Activated naive CD8-positive, alpha-beta T cell treated with anti-CD3 and anti-CD28 coated beads for 36 hours (primary cell): ENCODE measurements at regions not wholly inside any gene's neighbourhood (a gene's known extent, or its start where the extent isn't known, plus 50 kb on each side); places are given as distances from the start of the nearest gene placed in this dataset.
A peak's percentile ranks its signal among the peaks of the same experiment; 100 is the strongest.

Source experiments
- DNase-seq: peaks from one replicate; pipeline ENCODE4 v3.0.0; 2021
- H3K27ac Mint-ChIP-seq: one replicate; pipeline ENCODE4 v1.8.0; 2022; ENCODE audit warnings: mild to moderate bottlenecking, moderate library complexity, mixed read lengths
- H3K27me3 Mint-ChIP-seq: one replicate; pipeline ENCODE4 v1.8.0; 2022; ENCODE audit warnings: mild to moderate bottlenecking, mixed read lengths
- H3K36me3 Mint-ChIP-seq: one replicate; pipeline ENCODE4 v1.8.0; 2021; ENCODE audit warnings: mild to moderate bottlenecking, mixed read lengths
- H3K4me1 Mint-ChIP-seq: one replicate; pipeline ENCODE4 v1.8.0; 2021; ENCODE audit warnings: mixed read lengths
- H3K4me3 Mint-ChIP-seq: one replicate; pipeline ENCODE4 v1.8.0; 2022; ENCODE audit warnings: mild to moderate bottlenecking, moderate library complexity, mixed read lengths
- H3K9me3 Mint-ChIP-seq: one replicate; pipeline ENCODE4 v1.8.0; 2022; ENCODE audit warnings: mixed read lengths

GRCh38 chr19:46911456-46911855, 50.7 kb downstream of the ARHGAP35 start:
- Mint-ChIP-seq H3K9me3 (no peaks in the 10 kb centered on the region), H3K4me3 (no peak overlapping the region), H3K4me1 (peaks cover 37% of the 10 kb centered on the region), H3K27ac (no peak overlapping the region), H3K27me3 (no peaks in the 10 kb centered on the region), H3K36me3 (peaks cover 5% of the 10 kb centered on the region)
- no peak for DNase-seq

- DNase-seq: no peak
- no peaks in the 10 kb centered on the region for H3K27me3 Mint-ChIP-seq
- no peak overlapping the region for H3K4me3 Mint-ChIP-seq
- H3K9me3 Mint-ChIP-seq: no peaks in the 10 kb centered on the region
- H3K27ac Mint-ChIP-seq: no peak overlapping the region
- peaks cover 49% of the 10 kb centered on the region for H3K4me1 Mint-ChIP-seq
- peaks cover 8% of the 10 kb centered on the region for H3K36me3 Mint-ChIP-seq
These were observed 52.5 kb downstream of the ARHGAP35 start for GRCh38 chr19:46913198-46913851.

- Mint-ChIP-seq H3K4me3 (no peak overlapping the region), H3K4me1 (peaks cover 51% of the 10 kb centered on the region), H3K36me3 (peaks cover 13% of the 10 kb centered on the region), H3K27ac (no peak overlapping the region), H3K27me3 (no peaks in the 10 kb centered on the region), H3K9me3 (no peaks in the 10 kb centered on the region)
- DNase-seq: no peak
These were observed 53.1 kb downstream of the ARHGAP35 start for GRCh38 chr19:46913852-46914430.

GRCh38 chr19:46915386-46915785, 54.6 kb downstream of the ARHGAP35 start:
- peaks cover 18% of the 10 kb centered on the region for H3K36me3 Mint-ChIP-seq
- no peak for DNase-seq
- peaks cover 59% of the 10 kb centered on the region for H3K4me1 Mint-ChIP-seq
- H3K9me3 Mint-ChIP-seq: no peaks in the 10 kb centered on the region
- H3K27ac Mint-ChIP-seq: no peak overlapping the region
- H3K4me3 Mint-ChIP-seq: no peak overlapping the region
- H3K27me3 Mint-ChIP-seq: no peaks in the 10 kb centered on the region

GRCh38 chr19:46917002-46917401, 56.2 kb downstream of the ARHGAP35 start:
- Mint-ChIP-seq H3K9me3 (no peaks in the 10 kb centered on the region), H3K4me1 (peaks cover 60% of the 10 kb centered on the region), H3K36me3 (peaks cover 19% of the 10 kb centered on the region), H3K27ac (peak overlapping the region; percentile 76), H3K27me3 (no peaks in the 10 kb centered on the region), H3K4me3 (no peak overlapping the region)
- no peak for DNase-seq

- H3K27me3 Mint-ChIP-seq: no peaks in the 10 kb centered on the region
- H3K27ac Mint-ChIP-seq: no peak overlapping the region
- no peak overlapping the region for H3K4me3 Mint-ChIP-seq
- peak; percentile 20 for DNase-seq
- no peaks in the 10 kb centered on the region for H3K9me3 Mint-ChIP-seq
- peaks cover 50% of the 10 kb centered on the region for H3K4me1 Mint-ChIP-seq
- peaks cover 20% of the 10 kb centered on the region for H3K36me3 Mint-ChIP-seq
These were observed 58.5 kb downstream of the ARHGAP35 start for GRCh38 chr19:46919324-46919723.

- Mint-ChIP-seq H3K36me3 (peaks cover 20% of the 10 kb centered on the region), H3K9me3 (no peaks in the 10 kb centered on the region), H3K27ac (no peak overlapping the region), H3K4me1 (peaks cover 55% of the 10 kb centered on the region), H3K27me3 (no peaks in the 10 kb centered on the region), H3K4me3 (no peak overlapping the region)
- DNase-seq: no peak
These were observed 59.6 kb downstream of the ARHGAP35 start for GRCh38 chr19:46920362-46920761.

GRCh38 chr19:46921071-46921470, 60.3 kb downstream of the ARHGAP35 start:
- Mint-ChIP-seq H3K4me3 (no peak overlapping the region), H3K4me1 (peaks cover 49% of the 10 kb centered on the region), H3K36me3 (peaks cover 20% of the 10 kb centered on the region), H3K27ac (no peak overlapping the region), H3K27me3 (no peaks in the 10 kb centered on the region), H3K9me3 (no peaks in the 10 kb centered on the region)
- no peak for DNase-seq

GRCh38 chr19:46922465-46922864, 61.7 kb downstream of the ARHGAP35 start:
- H3K27ac Mint-ChIP-seq: no peak overlapping the region
- no peak for DNase-seq
- H3K36me3 Mint-ChIP-seq: peaks cover 20% of the 10 kb centered on the region
- no peaks in the 10 kb centered on the region for H3K9me3 Mint-ChIP-seq
- peaks cover 40% of the 10 kb centered on the region for H3K4me1 Mint-ChIP-seq
- H3K4me3 Mint-ChIP-seq: no peak overlapping the region
- H3K27me3 Mint-ChIP-seq: no peaks in the 10 kb centered on the region

GRCh38 chr19:46924874-46925547, 64.2 kb downstream of the ARHGAP35 start:
- Mint-ChIP-seq H3K4me1 (peaks cover 29% of the 10 kb centered on the region), H3K36me3 (peaks cover 7% of the 10 kb centered on the region), H3K4me3 (no peak overlapping the region), H3K9me3 (no peaks in the 10 kb centered on the region), H3K27me3 (no peaks in the 10 kb centered on the region), H3K27ac (no peak overlapping the region)
- no peak for DNase-seq

GRCh38 chr19:46925548-46925950, 64.8 kb downstream of the ARHGAP35 start:
- H3K36me3 Mint-ChIP-seq: peaks cover 3% of the 10 kb centered on the region
- peaks cover 25% of the 10 kb centered on the region for H3K4me1 Mint-ChIP-seq

GRCh38 chr19:46926170-46927071, 65.6 kb downstream of the ARHGAP35 start:
- peaks cover 2% of the 10 kb centered on the region for H3K36me3 Mint-ChIP-seq
- no peak overlapping the region for H3K4me3 Mint-ChIP-seq
- no peak overlapping the region for H3K27ac Mint-ChIP-seq
- no peak for DNase-seq
- no peaks in the 10 kb centered on the region for H3K27me3 Mint-ChIP-seq
- peaks cover 24% of the 10 kb centered on the region for H3K4me1 Mint-ChIP-seq
- H3K9me3 Mint-ChIP-seq: no peaks in the 10 kb centered on the region

More at GRCh38 chr19:46925548-46925950, 64.8 kb downstream of the ARHGAP35 start:
- Mint-ChIP-seq H3K9me3 (no peaks in the 10 kb centered on the region), H3K27ac (no peak overlapping the region), H3K27me3 (no peaks in the 10 kb centered on the region), H3K4me3 (no peak overlapping the region)
- DNase-seq: no peak

- Mint-ChIP-seq H3K4me1 (peaks cover 24% of the 10 kb centered on the region), H3K36me3 (no peaks in the 10 kb centered on the region)
These were observed 66.3 kb downstream of the ARHGAP35 start for GRCh38 chr19:46927106-46927505.

GRCh38 chr19:46927893-46928292, 67.1 kb downstream of the ARHGAP35 start:
- no peak overlapping the region for H3K4me3 Mint-ChIP-seq
- H3K27me3 Mint-ChIP-seq: no peaks in the 10 kb centered on the region
- no peaks in the 10 kb centered on the region for H3K9me3 Mint-ChIP-seq
- DNase-seq: no peak
- H3K27ac Mint-ChIP-seq: no peak overlapping the region
- no peaks in the 10 kb centered on the region for H3K36me3 Mint-ChIP-seq
- peaks cover 24% of the 10 kb centered on the region for H3K4me1 Mint-ChIP-seq

More at GRCh38 chr19:46927106-46927505, 66.3 kb downstream of the ARHGAP35 start:
- DNase-seq: no peak
- Mint-ChIP-seq H3K4me3 (no peak overlapping the region), H3K27me3 (no peaks in the 10 kb centered on the region), H3K9me3 (no peaks in the 10 kb centered on the region), H3K27ac (no peak overlapping the region)

GRCh38 chr19:46928951-46929350, 68.2 kb downstream of the ARHGAP35 start:
- DNase-seq: no peak
- no peak overlapping the region for H3K4me3 Mint-ChIP-seq
- no peaks in the 10 kb centered on the region for H3K27me3 Mint-ChIP-seq
- H3K4me1 Mint-ChIP-seq: peaks cover 28% of the 10 kb centered on the region
- no peaks in the 10 kb centered on the region for H3K9me3 Mint-ChIP-seq
- no peak overlapping the region for H3K27ac Mint-ChIP-seq
- H3K36me3 Mint-ChIP-seq: no peaks in the 10 kb centered on the region
